Hippocampal formation (tissue), 2 donors: ENCODE measurements at regions not wholly inside any gene's neighbourhood (a gene's known extent, or its start where the extent isn't known, plus 50 kb on each side); places are given as distances from the start of the nearest gene placed in this dataset.

Experiments
- DNase-seq, 2 donors: peaks; one replicate each; lab custom pipeline; 2025; lab: John Stamatoyannopoulos, UW

GRCh38 chr2:2993172-2993692 lies 384.4 kb downstream of the EIPR1 start:
- DNase-seq, result no peak

DNA sequence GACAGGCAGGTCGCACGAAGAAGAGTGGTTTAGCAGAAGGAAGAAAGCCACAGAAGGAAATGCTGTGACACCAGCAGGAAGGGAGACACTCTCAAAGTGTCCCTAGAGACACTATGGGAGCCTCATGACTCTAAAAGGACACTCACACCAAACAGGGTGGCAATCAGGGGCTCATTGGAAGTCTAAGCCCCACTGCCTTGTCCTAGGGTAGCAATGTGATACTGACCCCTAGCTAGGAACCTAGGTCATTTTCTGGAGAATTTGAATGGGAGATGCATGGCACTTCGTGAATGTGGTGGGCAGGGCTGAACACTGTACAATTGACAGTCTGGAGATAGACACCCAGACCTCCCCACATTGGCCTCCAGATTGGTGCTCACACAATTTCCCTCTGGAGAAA lies 385.0 kb downstream of the EIPR1 start:
- DNase-seq, result no peak

DNA sequence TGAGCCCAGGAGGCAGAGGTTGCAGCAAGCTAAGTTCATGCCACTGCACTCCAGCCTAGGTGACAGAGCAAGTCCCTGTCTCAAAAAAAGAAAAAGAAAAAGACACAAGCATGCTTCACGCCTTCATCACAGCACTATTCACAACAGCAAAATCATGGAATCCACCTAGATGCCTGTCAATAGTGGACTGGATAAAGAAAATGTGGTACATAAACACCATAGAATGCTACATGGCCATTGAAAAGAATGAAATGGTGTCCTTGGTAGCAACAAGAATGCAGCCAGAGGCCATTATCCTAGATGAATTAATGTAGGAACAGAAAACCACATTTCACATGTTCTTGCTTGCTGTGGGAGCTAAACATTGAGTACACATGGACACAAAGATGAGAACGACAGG lies 392.6 kb downstream of the EIPR1 start:
- no peak for DNase-seq

DNA sequence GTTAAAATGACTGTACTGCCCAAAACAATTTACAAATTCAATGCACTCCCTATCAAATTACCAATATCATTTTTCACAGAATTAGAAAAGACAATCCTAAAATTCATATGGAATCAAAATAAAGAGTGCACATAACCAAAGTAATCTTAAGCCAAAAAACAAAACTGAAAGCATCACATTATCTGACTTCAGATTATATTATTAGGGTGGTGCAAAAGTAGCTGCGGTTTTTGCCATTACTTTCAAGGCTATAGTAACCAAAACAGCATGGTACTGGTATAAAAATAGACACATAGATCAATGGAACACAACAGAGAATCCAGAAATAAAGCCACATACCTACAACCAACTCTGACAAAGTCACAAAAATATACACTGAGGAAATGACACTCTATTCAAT lies 396.6 kb downstream of the EIPR1 start:
- DNase-seq, result no peak

DNA sequence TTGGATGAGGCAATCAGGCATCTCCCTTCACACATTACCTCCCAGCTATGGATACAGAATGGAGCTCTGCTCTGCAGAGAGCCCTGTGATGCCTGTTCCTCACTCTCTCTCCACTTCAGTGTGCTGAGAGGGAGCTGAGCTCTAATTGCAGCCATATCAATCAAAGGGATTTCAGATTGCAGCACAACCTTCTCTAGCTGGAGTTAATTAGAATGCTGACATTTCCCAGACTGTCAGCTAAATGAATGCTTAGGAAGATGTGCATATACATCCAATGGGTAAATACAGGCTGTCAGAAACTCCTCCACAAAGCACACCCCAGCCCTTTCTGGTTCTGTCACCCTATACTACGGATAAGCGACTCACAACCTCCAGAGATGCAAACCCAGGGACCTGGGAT lies 402.6 kb downstream of the EIPR1 start:
- no peak for DNase-seq

GRCh38 chr2:2960441-2961133 lies 417.0 kb downstream of the EIPR1 start:
- no peak for DNase-seq

DNA sequence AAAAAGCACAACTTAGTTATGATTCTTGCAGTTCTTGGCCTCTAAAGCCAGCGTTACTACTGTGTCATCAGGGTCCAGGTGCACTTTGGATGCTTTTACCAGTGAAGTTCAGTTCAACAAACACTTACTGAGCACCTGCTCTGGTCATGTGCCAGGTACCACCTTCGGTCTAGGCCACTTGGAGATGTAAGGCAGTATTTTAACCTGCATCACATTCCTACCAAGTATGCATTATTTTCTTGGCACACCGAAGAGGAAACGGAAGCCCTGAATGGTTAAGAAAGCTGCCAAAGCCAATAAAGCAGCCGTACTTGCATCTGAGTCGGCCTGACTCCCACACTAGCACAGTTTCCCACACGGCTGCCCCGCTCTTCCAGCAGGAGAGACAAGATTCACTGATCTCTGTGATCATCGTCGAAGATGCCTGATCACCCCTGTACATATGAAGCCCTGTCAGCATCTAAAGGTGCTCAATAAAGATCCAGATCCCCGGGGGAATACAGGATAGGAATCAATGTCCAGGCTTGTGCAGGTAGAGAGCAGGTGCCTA lies 427.1 kb downstream of the EIPR1 start:
- DNase-seq, result no peak

DNA sequence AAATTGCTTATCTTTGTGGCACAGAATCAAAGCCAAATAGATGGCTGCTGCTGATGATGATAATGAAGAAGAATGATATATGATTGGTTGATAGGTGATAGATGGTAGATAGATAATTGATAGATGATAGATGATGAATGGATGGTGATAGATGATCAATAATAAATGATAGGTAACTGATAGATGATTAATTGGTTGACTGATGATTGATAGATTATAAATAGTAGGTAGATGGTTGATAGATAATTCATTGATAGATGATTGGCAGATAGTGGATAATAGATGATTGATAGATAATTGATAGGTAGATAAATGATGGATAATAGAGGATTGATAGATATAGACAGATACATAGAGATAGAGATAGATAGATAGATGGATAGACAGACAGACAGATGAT lies 430.2 kb downstream of the EIPR1 start:
- no peak for DNase-seq

DNA sequence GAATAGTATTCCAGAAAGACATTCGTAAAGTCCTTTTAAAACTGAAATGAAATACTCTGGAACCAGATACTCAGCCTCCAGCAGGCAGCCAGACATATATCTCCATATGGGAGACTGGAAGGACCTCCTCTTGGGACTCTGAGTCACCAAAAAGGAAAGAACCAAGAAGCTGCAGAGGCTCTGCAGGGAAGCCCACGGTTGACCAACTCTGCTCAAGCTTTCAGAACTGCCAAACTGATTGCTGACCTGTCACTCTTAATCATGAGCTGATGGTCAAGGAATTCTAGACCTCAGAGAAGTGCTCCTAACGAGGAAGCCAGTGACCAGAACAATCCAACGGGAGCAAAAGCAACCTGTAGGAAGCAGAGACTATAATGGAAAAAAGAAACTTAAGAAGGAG lies 434.7 kb downstream of the EIPR1 start:
- no peak for DNase-seq

DNA sequence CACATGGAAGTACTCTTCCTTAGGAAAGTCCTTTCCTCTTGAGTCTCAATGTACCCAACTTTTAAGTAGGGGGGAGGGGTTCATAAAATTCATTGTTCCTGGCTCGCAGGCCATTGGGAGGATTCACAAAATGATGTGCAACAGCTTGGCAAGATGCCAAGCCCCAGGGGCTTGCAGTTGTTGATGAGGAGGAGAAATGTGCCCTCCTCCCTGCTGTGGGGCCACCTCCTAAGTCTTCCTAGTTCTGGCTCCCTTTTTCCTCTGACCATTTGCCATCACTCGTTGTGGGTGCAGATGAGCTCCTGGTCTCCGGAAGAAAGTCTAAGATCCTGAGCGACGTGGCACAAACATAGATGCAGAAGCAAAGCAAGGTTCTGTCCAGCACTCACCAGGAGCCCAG lies 435.4 kb downstream of the EIPR1 start:
- no peak for DNase-seq

DNA sequence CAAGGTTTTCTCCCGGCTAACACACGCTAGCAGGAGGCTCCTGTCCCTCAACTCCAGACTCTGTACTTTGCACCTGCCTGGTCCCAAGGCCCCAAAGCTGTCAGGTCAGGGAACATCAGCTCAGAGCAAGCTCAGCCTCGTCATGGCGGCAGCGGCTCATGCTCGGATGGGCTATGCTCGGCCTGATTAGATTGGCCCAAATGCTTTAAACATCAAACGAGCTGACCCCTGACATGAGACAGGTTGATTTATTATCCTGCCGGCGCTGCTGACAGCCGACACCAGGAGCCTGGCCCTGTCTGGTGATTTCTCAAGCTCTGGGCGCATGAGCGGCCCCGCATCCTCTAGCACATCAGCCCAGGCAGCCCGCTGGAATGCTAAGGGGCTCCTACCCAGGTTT lies 436.4 kb downstream of the EIPR1 start:
- no peak for DNase-seq

- DNase-seq, result no peak
These were observed 436.9 kb downstream of the EIPR1 start for GRCh38 chr2:2940702-2941101.

DNA sequence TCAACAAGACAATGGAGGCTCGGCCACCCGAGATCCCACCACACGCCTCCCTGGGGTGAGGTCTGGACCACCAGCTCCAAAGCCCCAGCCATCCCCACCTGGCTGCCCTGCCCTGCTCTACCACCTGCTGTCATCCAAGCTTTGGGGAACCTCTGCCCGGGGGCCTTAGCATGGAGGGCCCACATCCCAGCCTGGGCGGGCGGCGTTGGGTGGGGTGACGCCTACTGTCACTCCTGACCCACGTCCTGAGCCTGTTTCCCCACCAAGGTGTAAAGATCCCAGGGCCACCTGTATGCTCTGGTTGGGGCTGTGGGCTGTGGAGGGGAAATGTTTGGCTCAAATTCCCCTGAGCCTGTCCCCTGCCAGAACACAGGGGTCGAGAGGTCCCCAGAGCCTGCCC lies 437.6 kb downstream of the EIPR1 start:
- no peak for DNase-seq

DNA sequence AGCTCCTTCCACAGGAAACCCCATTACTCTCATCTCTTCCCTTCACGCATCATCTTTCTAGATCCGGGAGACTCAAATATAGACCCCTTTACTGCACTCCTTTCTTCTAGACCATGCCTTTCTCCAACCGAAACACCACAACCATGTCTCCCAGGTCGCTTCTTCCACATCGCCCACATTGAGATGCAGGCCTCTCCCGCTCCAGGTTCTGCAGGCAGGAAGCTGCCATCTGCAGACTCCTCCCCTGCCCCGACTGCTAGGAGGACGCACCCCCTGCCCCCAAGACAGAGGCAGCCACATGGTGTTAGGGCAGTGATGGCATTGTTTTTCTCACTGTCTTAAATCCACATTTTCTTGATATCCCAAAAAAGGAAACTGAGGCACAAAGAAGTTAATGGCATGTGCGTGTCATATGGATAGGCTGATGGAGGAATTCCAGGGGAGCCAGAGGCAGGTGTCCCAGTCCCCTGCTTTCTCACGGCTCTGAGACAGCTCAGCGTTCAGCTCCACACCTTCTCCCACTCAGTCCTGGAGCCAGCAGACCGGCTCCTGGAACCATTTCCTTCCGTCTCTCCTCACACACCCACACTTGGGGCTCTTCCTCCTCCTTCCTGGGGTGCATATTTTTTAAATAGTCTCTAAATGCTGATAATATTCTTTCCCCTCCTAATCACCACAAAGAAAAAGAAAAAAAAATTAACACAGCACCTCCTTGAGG lies 438.4 kb downstream of the EIPR1 start:
- peak in 1 of 2 donors; percentile 12 for DNase-seq

DNA sequence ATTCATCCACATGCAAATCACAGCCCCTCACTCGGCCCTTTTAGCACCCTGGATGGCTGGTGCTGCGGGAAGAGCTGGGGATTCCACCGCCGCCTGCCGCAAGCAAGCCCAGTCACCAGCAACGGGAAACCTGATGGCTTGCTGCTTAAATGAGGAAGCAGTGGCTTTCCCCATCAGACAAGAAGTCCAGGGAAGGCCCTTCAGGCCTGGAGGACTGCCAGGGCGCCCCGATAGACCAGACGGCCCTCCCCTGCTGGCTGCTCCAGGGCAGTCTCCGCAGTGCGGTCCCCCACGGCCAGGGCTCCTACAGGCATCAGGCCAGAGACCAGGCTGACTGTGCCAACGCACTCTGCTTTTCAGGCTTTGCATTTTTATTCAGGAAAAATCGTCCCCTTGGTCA lies 439.1 kb downstream of the EIPR1 start:
- peak in 1 of 2 donors; percentile 22 for DNase-seq

DNA sequence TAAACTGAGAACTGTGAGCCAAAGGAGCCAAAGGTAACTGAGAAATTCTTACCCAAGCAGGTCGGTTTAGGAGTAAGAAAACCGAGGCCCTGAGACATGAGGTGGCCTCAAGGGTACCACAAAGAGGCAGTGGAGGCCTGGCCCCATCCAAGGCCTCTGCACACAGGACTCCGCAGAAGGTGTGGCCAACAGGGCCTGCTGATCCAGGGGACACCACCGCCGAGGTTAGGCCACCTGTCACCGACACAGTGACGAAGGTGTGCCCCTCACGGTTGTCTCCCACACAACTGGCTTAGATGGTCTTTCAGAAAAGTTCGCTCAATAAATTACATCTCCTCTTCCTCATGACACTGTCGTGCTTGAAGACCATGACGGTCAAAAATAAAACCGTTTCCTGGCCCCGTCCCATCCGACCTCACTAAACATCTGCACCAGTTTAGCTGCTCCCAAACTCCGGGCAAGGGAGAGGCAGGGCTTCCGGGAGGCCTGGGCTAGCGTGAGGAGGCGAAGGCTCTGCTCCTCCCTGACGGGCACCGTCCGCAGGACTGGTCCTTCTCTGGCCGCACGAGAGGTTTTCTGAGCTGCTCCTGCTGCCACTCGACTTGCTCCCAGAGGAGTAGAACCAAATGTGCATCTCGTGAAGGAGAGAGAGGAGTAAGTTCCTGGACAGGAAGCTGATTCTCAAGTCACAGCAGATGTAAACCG lies 442.0 kb downstream of the EIPR1 start:
- DNase-seq, result no peak

DNA sequence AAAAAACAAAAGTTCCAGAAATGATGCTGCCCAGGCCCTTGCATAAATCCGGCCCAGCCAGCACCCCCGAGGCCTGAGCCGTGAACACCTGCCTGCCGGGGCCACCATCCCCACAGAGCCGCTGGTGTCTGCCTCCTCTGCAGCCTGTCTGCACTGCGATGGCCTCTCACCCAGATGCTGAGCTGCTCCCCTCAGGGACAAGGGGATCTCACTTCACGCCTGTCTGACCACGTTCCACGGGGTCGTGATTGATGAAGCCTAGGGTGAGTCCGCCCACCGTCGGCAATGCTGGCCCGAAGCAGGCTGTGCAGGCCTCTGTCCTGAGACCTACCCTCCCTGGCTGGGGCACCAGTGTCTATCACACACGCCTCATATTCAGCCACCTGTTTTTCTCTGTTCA lies 444.2 kb downstream of the EIPR1 start:
- DNase-seq, result no peak

DNA sequence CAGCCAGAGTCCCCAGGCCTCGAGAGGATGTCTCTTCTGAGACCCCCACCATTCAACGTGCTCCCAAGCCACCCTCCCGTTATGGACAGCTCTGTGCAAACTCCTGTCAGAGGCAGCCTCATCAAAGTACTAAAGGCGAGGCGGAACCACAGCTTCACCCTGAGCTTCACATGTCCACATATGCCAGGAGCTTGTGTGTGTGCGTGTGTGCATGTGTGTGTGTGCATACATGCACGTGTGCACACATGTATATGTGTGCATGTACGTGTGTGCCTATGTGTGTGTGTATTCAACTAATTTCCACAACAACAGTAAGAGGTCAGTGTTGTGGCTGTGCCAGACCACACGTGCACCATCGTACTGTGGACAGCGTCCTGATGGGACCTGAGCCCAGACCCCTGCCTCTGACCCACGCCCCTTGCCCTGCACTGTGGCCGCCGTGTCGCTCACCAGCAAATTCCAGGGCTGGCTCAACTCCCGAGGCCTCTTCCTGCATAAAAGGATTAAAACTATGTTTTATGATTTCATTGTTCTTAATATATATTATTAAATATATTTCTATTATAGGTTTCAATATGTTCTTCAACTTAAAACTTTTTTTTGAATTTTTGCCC lies 444.8 kb downstream of the EIPR1 start:
- no peak for DNase-seq

DNA sequence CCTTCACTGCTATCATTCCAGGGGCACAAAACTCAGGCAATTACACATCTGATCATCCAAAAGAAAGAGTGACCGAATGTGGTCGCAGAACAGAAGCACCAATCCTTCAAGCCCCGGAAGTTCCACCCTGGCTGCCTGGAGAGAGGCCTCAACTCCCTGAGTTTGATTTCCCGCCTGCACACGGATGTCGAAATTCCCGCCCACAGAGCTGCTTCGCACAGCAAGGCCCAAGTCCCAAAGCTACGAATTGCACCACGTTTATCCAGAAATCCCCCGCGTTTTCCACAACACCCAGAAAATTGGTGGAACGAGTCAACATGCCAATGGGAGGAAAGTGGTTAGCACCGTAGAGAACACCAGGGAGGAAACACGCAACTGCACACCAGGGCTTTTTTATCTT lies 445.4 kb downstream of the EIPR1 start:
- no peak for DNase-seq

DNA sequence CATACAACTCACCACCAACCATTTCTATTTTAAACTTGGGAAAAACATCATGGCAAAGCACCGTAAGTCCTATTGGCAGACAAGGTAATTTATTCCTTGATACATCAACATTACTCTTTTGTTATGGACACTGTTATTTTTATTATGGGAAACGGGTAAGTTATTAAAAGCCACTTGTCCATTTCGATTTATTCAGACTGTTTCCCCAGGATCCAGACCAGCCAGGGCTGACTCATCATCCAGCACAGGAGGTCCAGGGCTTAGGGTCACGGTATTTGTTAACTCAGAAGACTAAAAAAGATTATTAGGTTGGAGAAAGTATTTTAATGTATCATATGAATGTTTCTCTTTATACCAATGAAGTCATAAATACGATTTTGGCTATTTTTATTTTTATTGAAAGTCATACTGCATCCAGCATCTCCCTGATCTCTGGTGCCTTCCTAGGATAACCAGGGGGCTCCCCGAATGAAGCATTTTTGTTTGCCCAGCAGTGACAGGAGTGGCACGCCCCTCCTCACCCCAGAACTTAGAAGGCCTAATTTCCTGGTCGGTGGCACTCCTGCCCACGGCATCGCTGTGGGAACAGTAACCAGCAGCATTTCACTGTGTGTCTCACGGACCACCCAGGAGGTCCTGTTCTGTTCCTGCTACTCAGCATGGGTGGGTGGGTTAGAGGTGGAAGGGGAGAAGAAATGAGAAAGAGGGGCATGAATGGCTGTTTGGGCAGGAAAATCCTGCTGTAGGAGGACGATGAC lies 446.1 kb downstream of the EIPR1 start:
- DNase-seq, result no peak

DNA sequence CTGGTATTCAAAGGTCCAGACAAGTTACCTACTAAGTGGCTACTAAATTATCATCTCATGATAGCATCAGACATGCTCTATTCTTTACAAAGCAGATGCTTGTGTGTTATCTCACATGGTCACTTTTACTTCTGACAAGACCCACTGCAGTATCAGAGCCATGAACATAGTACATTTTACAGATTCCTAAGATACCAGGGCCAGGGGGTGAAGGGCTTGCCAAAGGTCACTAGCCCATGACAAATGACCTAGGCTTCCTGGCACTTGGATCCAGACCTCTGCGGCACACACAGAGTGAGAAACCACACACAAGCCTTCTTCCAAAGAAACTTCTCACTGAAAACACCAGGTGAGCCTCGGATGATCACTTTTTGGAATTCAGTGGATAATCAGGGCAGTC lies 446.8 kb downstream of the EIPR1 start:
- DNase-seq, result no peak

DNA sequence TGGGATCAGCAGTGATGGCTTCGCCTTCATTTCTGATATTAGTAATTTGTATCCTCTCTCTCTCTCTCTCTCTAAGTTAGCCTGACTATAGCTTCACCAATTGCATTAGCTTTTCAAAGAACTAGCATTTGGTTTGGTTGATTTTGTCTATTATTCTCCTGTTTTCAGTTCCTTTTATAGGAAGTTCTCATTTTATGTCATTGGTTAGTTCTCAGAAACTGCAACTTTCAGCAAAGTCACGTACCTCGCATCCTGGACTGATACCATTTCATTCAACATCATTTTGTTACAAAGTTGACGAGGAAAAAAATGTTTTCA lies 450.8 kb downstream of the EIPR1 start:
- DNase-seq, result no peak
